ENCODE measurements at regions not wholly inside any gene's neighbourhood (a gene's known extent, or its start where the extent isn't known, plus 50 kb on each side); places are given as distances from the start of the nearest gene placed in this dataset.

DNA sequence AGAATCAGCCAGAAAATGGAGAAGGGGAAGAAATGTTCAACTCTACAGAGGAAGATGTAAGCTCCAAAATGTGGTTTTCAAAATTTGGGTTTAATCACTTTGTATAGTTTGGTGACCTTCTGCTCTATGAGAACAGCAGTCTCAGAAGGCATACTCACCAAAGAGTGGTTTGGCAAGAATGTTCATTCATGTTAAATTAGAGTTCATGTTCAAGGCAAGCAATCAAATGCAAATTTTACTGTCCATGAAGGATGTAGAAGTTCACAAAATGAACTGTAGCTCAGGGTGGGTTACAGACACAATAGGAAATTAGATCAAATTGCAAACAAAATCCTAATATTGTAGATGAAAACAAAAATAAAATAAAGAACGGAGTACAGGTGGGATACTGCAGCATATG lies 606.7 kb upstream of the PCDH20 start:
- no peaks in the 10 kb centered on the region for H3K27me3 Mint-ChIP-seq
- H3K4me1 Mint-ChIP-seq, result no peaks in the 10 kb centered on the region
- no peaks in the 10 kb centered on the region for H3K36me3 Mint-ChIP-seq
- no peak overlapping the region for H3K27ac Mint-ChIP-seq
- H3K9me3 Mint-ChIP-seq, result no peaks in the 10 kb centered on the region
- no peak overlapping the region for H3K4me3 Mint-ChIP-seq
- ATAC-seq (replicated peaks) (no peak), DNase-seq (no peak)

DNA sequence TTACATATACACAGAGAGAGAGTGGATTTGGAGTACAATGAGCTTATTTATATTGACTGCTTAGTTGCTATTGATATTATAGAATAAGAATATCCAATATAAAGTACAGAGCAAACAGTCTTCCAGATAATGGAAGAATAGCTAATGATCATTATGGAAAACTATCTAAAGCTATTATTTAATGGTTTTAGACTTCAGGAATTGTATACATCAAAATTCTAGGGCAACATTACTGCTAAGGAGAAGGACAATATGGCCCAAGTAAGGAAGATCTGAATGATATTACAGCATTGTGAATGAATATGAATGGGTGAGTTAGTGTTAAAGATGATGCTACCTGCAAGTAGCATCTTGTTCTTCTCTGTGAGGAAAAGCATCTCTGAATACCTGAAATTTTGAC lies 604.2 kb upstream of the PCDH20 start:
- Mint-ChIP-seq H3K9me3 (no peaks in the 10 kb centered on the region), H3K4me1 (no peaks in the 10 kb centered on the region), H3K27me3 (no peaks in the 10 kb centered on the region), H3K36me3 (no peaks in the 10 kb centered on the region), H3K4me3 (no peak overlapping the region), H3K27ac (no peak overlapping the region)
- ATAC-seq (replicated peaks) (no peak), DNase-seq (no peak)

DNA sequence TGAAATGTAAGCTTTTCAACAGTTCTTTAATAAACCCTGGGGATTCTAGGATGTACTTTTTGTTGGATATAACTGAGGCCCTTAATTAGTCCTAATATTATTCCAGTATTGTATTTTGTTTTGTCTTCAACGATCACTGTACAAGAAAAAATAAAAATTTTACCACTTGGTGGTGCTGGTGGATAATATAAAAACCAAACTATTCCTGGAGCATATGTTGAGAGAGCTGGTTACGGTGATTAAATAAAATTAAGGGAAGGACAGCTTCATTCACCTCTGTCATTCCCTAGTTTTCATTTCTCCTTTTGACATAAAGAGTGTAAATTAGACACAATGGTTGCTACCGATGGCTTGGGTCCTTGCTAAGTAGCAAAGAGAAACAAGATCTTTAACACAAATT lies 598.6 kb upstream of the PCDH20 start:
- Mint-ChIP-seq H3K4me1 (no peaks in the 10 kb centered on the region), H3K4me3 (no peak overlapping the region), H3K27me3 (no peaks in the 10 kb centered on the region), H3K9me3 (no peaks in the 10 kb centered on the region), H3K27ac (no peak overlapping the region), H3K36me3 (no peaks in the 10 kb centered on the region)
- no peak for ATAC-seq (replicated peaks)
- DNase-seq, result no peak

DNA sequence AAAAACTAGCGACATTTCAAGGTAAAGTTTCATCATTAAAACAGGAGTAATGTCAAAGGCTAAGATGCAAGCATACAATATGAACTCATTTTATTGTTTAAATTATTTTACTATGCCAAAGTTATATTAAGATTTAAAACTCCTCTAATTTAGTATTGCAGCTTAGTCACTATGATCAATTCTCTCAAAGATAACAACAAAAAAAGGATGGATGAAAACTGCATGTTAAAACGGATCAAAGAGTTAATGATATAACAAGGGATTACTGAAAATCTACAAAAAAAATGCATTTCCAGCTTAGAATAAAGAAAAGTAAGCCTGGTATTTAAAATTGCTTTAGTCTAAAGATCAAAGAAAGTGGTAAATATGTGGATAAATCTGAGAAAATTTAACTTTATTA lies 587.8 kb upstream of the PCDH20 start:
- no peak overlapping the region for H3K4me3 Mint-ChIP-seq
- no peaks in the 10 kb centered on the region for H3K27me3 Mint-ChIP-seq
- H3K9me3 Mint-ChIP-seq, result peaks cover 2 to 4% of the 10 kb centered on the region in 2 donors
- DNase-seq (no peak), ATAC-seq (replicated peaks) (no peak)
- H3K36me3 Mint-ChIP-seq, result no peaks in the 10 kb centered on the region
- no peak overlapping the region for H3K27ac Mint-ChIP-seq
- no peaks in the 10 kb centered on the region for H3K4me1 Mint-ChIP-seq

DNA sequence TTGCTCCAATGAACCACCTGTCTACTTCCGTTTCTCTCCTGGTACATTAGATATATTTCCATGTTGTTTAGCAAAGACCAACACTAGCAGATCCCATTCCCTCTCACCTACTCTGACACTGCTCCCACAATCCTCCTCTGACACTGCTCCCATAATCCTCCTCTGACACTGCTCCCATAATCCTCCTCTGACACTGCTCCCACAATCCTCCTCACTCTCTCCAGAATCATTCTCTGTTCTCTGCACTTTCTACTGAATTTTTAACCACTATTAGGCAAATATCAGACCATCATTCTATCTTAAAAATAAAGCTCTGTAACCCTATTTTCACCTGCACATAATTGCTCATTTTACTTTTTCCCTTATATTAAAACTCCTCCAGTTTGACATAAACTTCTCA lies 578.5 kb upstream of the PCDH20 start:
- ATAC-seq (replicated peaks), result no peak
- Mint-ChIP-seq H3K4me1 (no peaks in the 10 kb centered on the region), H3K4me3 (no peak overlapping the region), H3K27ac (no peak overlapping the region), H3K27me3 (no peaks in the 10 kb centered on the region), H3K36me3 (no peaks in the 10 kb centered on the region), H3K9me3 (peaks cover 9 to 10% of the 10 kb centered on the region in 2 donors)
- no peak for DNase-seq

DNA sequence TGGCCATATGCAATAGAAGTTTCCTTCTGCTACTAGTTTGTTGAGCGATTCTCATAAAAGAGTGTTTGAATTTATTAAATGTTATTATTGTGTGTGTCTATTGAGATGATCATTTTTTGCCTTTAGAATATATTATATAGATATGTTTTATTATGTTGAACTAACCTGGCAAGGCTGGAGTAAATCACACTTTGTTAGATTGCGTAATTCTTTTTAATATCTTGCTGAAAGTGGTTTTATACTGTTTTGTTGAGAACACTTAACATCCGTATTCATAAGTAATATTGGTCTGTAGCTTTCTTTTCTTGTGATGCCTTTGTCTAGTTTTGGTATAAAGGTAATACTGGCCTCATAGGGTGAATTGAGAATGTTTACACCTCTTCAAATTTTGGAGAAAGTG lies 574.3 kb upstream of the PCDH20 start:
- Mint-ChIP-seq H3K4me1 (no peaks in the 10 kb centered on the region), H3K4me3 (no peak overlapping the region), H3K9me3 (peaks cover 2 to 5% of the 10 kb centered on the region in 2 donors), H3K27ac (no peak overlapping the region), H3K27me3 (no peaks in the 10 kb centered on the region), H3K36me3 (no peaks in the 10 kb centered on the region)
- ATAC-seq (replicated peaks), result no peak
- no peak for DNase-seq

DNA sequence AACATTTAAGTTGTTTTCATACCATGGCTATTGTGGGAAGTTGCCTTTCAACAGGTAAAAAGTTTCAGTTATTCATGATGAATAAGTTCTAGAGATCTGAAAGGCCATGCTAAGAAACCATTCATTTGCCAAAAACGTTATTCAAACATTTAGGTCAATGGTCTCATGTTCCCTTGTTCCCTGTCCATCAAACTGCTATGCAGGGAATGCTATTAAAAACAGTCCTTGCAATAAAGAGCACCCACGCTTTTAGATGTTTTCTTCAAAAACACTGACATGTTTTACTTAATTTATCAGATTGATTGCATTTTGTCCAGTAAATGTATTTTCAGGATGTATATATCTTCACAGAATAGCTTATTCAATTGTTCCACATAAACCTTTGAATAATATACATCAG lies 573.2 kb upstream of the PCDH20 start:
- H3K27me3 Mint-ChIP-seq, result no peaks in the 10 kb centered on the region
- no peak for ATAC-seq (replicated peaks)
- H3K27ac Mint-ChIP-seq, result no peak overlapping the region
- no peaks in the 10 kb centered on the region for H3K4me1 Mint-ChIP-seq
- no peaks in the 10 kb centered on the region for H3K9me3 Mint-ChIP-seq
- DNase-seq, result no peak
- H3K36me3 Mint-ChIP-seq, result no peaks in the 10 kb centered on the region
- no peak overlapping the region for H3K4me3 Mint-ChIP-seq

DNA sequence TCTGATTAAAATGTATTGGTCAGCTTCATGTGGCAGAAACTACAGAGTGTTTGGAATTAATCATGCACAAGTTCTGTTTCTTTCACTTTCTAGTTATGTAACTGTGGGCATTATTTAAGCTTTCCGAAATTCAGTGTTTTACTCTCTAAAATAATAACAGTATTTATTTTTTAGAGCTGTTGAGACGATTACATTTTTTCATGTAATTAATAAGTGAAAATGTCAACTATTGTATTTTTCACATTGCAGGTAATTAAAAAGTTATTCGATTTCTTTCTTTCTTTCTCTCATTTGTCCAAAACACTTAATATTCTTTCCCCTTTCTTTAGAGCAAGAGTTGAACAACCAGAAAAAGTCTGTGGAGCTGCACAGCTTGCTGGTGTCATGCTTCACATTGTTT lies 559.4 kb upstream of the PCDH20 start:
- Mint-ChIP-seq H3K27ac (no peak overlapping the region), H3K4me3 (no peak overlapping the region), H3K27me3 (no peaks in the 10 kb centered on the region), H3K36me3 (no peaks in the 10 kb centered on the region), H3K4me1 (no peaks in the 10 kb centered on the region), H3K9me3 (peaks cover 0 to 2% of the 10 kb centered on the region in 2 donors)
- ATAC-seq (replicated peaks) (no peak), DNase-seq (no peak)

DNA sequence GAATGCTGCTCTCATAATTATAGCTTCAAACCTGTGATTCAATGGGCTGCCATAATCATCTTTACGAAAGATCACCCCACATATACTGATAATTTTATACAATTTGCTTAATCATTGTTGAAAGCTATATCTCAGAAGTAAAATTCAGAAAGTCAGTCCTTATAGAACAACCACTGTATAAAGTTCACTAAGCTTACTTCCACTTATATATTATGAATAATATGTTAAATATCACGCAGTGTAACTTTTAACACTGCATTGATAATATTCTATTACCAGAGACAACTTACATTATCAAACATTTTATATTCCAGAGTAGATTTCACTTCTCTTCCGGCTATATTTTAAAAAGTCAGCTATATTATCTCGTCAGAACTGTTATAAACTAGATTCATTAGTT lies 550.1 kb upstream of the PCDH20 start:
- Mint-ChIP-seq H3K4me3 (no peak overlapping the region), H3K4me1 (no peaks in the 10 kb centered on the region), H3K27me3 (no peaks in the 10 kb centered on the region), H3K27ac (no peak overlapping the region), H3K36me3 (no peaks in the 10 kb centered on the region), H3K9me3 (no peaks in the 10 kb centered on the region)
- DNase-seq (no peak), ATAC-seq (replicated peaks) (no peak)

DNA sequence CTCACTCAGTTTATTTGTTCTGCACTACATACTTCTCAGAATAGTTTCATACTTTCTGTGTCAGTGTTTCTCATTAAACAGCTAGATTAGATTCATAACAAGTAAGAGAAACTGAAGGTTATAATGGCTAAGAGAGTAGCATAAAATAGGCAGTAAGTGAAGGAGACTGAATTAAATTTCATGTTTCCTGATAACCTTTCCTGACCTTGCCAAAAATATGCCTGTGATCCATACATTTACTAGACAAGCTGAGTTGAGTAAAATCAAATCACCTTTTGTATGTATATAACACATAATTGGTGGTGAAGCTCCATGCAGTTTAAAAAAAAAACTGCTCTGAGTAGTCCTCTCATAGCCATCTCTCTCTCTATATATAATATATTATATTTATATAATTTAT lies 545.3 kb upstream of the PCDH20 start:
- Mint-ChIP-seq H3K4me1 (no peaks in the 10 kb centered on the region), H3K27me3 (no peaks in the 10 kb centered on the region), H3K9me3 (no peaks in the 10 kb centered on the region), H3K36me3 (no peaks in the 10 kb centered on the region), H3K4me3 (no peak overlapping the region), H3K27ac (no peak overlapping the region)
- no peak for ATAC-seq (replicated peaks)
- no peak for DNase-seq

DNA sequence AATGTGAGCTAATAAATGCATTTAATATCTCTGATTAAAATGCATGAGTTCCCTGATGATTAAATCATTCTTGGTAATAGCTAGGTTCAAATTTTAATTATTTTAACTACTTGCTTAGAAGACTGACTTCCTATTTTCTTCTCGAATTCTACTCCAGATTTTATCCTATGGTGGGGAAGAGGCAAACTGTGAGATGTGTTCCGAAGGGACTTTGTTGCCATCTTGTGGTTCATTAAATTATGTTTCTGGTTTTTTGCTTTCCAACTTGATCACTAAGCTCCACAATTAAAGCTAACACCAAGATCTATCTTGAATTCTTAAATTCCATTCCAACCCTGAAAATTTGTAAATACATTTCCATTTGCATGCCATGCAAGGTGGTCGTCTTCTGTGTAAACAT lies 538.4 kb upstream of the PCDH20 start:
- DNase-seq, result no peak
- H3K9me3 Mint-ChIP-seq, result no peaks in the 10 kb centered on the region
- no peaks in the 10 kb centered on the region for H3K4me1 Mint-ChIP-seq
- no peaks in the 10 kb centered on the region for H3K36me3 Mint-ChIP-seq
- H3K4me3 Mint-ChIP-seq, result no peak overlapping the region
- H3K27me3 Mint-ChIP-seq, result no peaks in the 10 kb centered on the region
- no peak overlapping the region for H3K27ac Mint-ChIP-seq
- ATAC-seq (replicated peaks), result no peak

DNA sequence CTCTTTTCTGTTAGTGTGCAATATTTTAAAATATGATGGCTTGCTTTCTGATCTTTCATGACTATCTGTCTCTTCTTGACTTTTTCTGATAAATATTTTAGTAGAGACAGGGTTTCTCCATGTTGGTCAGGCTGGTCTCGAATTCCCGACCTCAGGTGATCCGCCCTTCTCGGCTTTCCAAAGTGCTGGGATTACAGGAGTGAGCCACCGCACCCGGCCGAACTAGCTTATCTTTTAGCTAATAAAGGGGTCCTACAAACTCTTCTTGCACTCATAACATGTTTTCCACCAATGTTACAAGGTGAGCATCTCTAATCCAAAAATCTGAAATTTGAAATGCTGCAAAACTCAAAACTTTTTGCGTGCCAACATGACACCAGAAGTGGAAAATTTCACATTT lies 535.2 kb upstream of the PCDH20 start:
- H3K4me3 Mint-ChIP-seq, result no peak overlapping the region
- ATAC-seq (replicated peaks) (no peak), DNase-seq (no peak)
- H3K27me3 Mint-ChIP-seq, result no peaks in the 10 kb centered on the region
- H3K27ac Mint-ChIP-seq, result no peak overlapping the region
- H3K36me3 Mint-ChIP-seq, result no peaks in the 10 kb centered on the region
- H3K4me1 Mint-ChIP-seq, result no peaks in the 10 kb centered on the region
- H3K9me3 Mint-ChIP-seq, result no peaks in the 10 kb centered on the region

DNA sequence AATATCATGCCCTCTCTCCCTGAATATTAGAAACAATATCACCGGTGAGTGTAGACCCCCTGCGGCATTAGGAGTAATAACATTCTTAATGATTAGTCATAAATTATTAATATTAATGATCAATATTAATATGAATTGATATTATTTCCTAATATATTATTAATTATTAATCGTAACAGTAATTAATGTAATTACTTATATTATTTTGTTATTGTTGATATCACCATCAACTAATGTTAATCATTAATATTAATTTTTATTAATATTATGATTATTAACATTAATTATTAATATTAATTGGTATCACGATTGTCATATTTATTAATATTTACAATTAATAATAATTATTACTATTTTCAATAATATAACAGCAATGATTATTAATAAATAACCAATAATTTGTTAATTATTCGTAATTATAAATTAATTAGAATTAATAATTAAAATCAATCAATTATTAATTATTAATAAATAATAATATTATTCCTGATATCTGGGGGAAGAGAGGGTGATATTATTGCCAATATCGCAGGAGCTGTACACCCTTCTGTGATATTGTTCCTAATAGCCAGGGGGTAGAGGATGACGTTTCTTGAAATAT lies 528.8 kb upstream of the PCDH20 start:
- Mint-ChIP-seq H3K4me3 (no peak overlapping the region), H3K27me3 (no peaks in the 10 kb centered on the region), H3K36me3 (no peaks in the 10 kb centered on the region), H3K27ac (no peak overlapping the region), H3K4me1 (no peaks in the 10 kb centered on the region), H3K9me3 (peaks cover 0 to 3% of the 10 kb centered on the region in 2 donors)
- ATAC-seq (replicated peaks) (no peak), DNase-seq (no peak)

DNA sequence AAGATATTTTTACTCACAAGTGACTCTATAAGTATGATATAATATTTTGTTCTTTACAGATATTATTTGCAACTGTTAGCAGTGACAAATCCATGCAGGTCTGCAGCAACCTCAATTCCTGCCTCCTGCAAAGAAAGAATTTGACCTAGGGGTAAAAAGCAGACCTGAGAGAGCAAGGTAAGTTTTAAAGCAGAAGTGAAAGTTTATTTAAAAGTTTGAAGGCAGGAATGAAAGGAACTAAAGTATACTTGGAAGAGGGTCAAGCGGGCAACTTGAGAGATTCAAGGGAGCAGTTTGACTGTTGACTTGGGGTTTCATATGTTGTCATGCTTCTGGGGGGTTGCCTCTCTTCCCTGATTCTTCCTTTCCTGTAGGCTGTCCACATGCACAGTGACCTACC lies 520.1 kb upstream of the PCDH20 start:
- no peaks in the 10 kb centered on the region for H3K4me1 Mint-ChIP-seq
- no peaks in the 10 kb centered on the region for H3K27me3 Mint-ChIP-seq
- no peak for DNase-seq
- H3K4me3 Mint-ChIP-seq, result no peak overlapping the region
- ATAC-seq (replicated peaks), result no peak
- no peak overlapping the region for H3K27ac Mint-ChIP-seq
- peaks cover 0 to 1% of the 10 kb centered on the region in 2 donors for H3K9me3 Mint-ChIP-seq
- H3K36me3 Mint-ChIP-seq, result no peaks in the 10 kb centered on the region

DNA sequence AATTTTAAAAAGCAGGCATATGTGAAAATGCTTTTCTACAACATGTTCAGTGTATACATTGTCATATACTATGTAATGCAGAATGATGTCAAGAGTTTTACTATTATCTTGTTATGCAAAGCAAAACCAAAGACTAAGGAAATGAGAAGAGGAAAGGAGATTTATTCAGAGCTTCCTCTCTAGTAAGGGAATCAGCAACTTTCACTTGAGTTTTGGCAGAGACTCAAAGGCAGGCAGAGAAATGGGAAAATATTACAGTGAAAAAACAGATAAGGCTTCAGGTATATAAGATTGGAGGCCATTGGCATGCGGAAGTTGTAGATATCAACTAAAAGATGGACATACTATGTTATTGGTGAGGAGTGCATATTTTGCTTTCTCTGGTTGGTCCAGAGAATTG lies 512.0 kb upstream of the PCDH20 start:
- ATAC-seq (replicated peaks), result no peak
- no peak overlapping the region for H3K27ac Mint-ChIP-seq
- no peaks in the 10 kb centered on the region for H3K36me3 Mint-ChIP-seq
- no peaks in the 10 kb centered on the region for H3K27me3 Mint-ChIP-seq
- DNase-seq, result no peak
- H3K4me1 Mint-ChIP-seq, result no peaks in the 10 kb centered on the region
- H3K4me3 Mint-ChIP-seq, result no peak overlapping the region
- H3K9me3 Mint-ChIP-seq, result peaks cover 0 to 7% of the 10 kb centered on the region in 2 donors

DNA sequence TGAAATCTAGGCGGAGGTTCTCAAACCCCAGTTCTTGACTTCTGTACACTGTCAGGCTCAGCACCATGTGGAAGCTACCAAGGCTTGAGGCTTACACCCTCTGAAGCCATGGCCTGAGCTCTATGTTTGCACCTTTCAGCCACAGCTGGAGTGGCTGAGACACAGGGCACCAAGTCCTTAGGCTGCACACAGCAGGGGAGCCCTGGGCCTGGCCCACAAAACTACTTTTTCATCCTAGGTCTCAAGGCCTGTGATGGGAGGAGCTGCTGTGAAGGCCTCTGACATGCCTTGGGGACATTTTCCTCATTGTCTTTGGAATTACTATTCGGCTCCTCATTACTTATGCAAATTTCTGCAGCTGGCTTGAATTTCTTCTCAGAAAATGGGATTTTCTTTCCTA lies 503.2 kb upstream of the PCDH20 start:
- no peak for ATAC-seq (replicated peaks)
- H3K27me3 Mint-ChIP-seq, result no peaks in the 10 kb centered on the region
- peaks cover 4 to 8% of the 10 kb centered on the region in 2 donors for H3K9me3 Mint-ChIP-seq
- no peaks in the 10 kb centered on the region for H3K36me3 Mint-ChIP-seq
- no peaks in the 10 kb centered on the region for H3K4me1 Mint-ChIP-seq
- no peak overlapping the region for H3K27ac Mint-ChIP-seq
- H3K4me3 Mint-ChIP-seq, result no peak overlapping the region
- no peak for DNase-seq
